Liver (tissue), 3 donors: ENCODE measurements at regions not wholly inside any gene's neighbourhood (a gene's known extent, or its start where the extent isn't known, plus 50 kb on each side); places are given as distances from the start of the nearest gene placed in this dataset.
A peak's percentile ranks its signal among the peaks of the same experiment; 100 is the strongest.

Experiments
- ATF3 ChIP-seq: IDR thresholded peaks from 2 replicates; pipeline ENCODE4 v1.6.1; 2016; ENCODE audit warnings: antibody characterized with exemption
- CTCF ChIP-seq: fragments of 150-350 bp; IDR thresholded peaks from 2 replicates; pipeline ENCODE4 v1.5.1; 2017; ENCODE audit warnings: improper control_type of control experiment, low read depth, low read length; ENCODE audit not compliant: missing input control
- EGR1 ChIP-seq, 2 donors: IDR thresholded peaks; 2 replicates each; pipeline ENCODE4 v1.6.1; 2016 to 2018; ENCODE audit warnings: antibody characterized with exemption in 2 of 2, low read depth in 2 of 2
- FOXA1 ChIP-seq: IDR thresholded peaks from 2 replicates; pipeline ENCODE4 v1.6.1; 2016; ENCODE audit warnings: antibody characterized with exemption
- GABPA ChIP-seq, 2 donors: IDR thresholded peaks in 1 of 2; conservative IDR thresholded peaks in 1 of 2; 2 replicates each; pipeline ENCODE4 v1.6.1; 2016; ENCODE audit warnings: antibody characterized with exemption in 2 of 2, mild to moderate bottlenecking in 1 of 2, moderate library complexity in 1 of 2
- HNF4G ChIP-seq: IDR thresholded peaks from 2 replicates; pipeline ENCODE4 v1.6.1; 2016; ENCODE audit warnings: antibody characterized with exemption
- JUND ChIP-seq, 2 donors: IDR thresholded peaks; 2 replicates each; pipeline ENCODE4 v1.6.1; 2016; ENCODE audit warnings: antibody characterized with exemption in 2 of 2
- MAX ChIP-seq: IDR thresholded peaks from 2 replicates; pipeline ENCODE4 v1.6.1; 2016; ENCODE audit warnings: antibody characterized with exemption
- RAD21 ChIP-seq, 2 donors: IDR thresholded peaks; 2 replicates each; pipeline ENCODE4 v1.6.1; 2016; ENCODE audit warnings: antibody characterized with exemption in 2 of 2, mild to moderate bottlenecking in 2 of 2
- REST ChIP-seq: IDR thresholded peaks from 2 replicates; pipeline ENCODE4 v1.6.1; 2016; ENCODE audit warnings: antibody characterized with exemption, mild to moderate bottlenecking
- SP1 ChIP-seq: IDR thresholded peaks from 2 replicates; pipeline ENCODE4 v1.6.1; 2018; ENCODE audit warnings: antibody characterized with exemption, mild to moderate bottlenecking
- YY1 ChIP-seq: IDR thresholded peaks from 2 replicates; pipeline ENCODE4 v1.6.1; 2016; ENCODE audit warnings: antibody characterized with exemption, mild to moderate bottlenecking
- ZBTB33 ChIP-seq: IDR thresholded peaks from 2 replicates; pipeline ENCODE4 v1.6.1; 2016; ENCODE audit warnings: antibody characterized with exemption
- donor health status: healthy.
- donor health status: healthy.

- no peak for TF ChIP-seq JUND (IDR thresholded peaks at IDR 0.05)
- no peak for TF ChIP-seq SP1
- no peak for TF ChIP-seq CTCF
- no peak for TF ChIP-seq ATF3
- TF ChIP-seq RAD21 (IDR thresholded peaks at IDR 0.05): peak in 1 of 2 donors; percentile 35
- TF ChIP-seq MAX: no peak
- no peak for TF ChIP-seq REST
- TF ChIP-seq YY1: peak; percentile 53
- TF ChIP-seq GABPA (IDR thresholded peaks at IDR 0.05 in 1 of 2, conservative IDR thresholded peaks at IDR 0.05 in 1 of 2): no peak
- no peak for TF ChIP-seq HNF4G
- TF ChIP-seq ZBTB33: no peak
- no peak for TF ChIP-seq EGR1 (IDR thresholded peaks at IDR 0.05; ENCODE audit: low read depth in 2 of 2)
- no peak for TF ChIP-seq FOXA1
Measured at GRCh38 chr6:134720353-134721059, 229.4 kb downstream of the ALDH8A1 start.
